HEK293T (cell line): ENCODE measurements at regions not wholly inside any gene's neighbourhood (a gene's known extent, or its start where the extent isn't known, plus 50 kb on each side); places are given as distances from the start of the nearest gene placed in this dataset.

ENCODE experiments used
- ARNT ChIP-seq: fragments of 450-650 bp; IDR thresholded peaks from 2 replicates; pipeline ENCODE4 v1.6.1; 2017; ENCODE audit warnings: mild to moderate bottlenecking
- CTBP1 ChIP-seq: fragments of 450-650 bp; IDR thresholded peaks from 2 replicates; pipeline ENCODE4 v1.6.1; 2016; ENCODE audit warnings: borderline replicate concordance
- ELF4 ChIP-seq: fragments of 450-650 bp; IDR thresholded peaks from 2 replicates; pipeline ENCODE4 v1.6.1; 2017; ENCODE audit warnings: antibody characterized with exemption
- FOXA1 ChIP-seq: fragments of 450-650 bp; IDR thresholded peaks from 2 replicates; pipeline ENCODE4 v1.6.1; 2016; ENCODE audit warnings: mild to moderate bottlenecking
- FOXK2 ChIP-seq: fragments of 450-650 bp; IDR thresholded peaks from 2 replicates; pipeline ENCODE4 v1.6.1; 2016; ENCODE audit warnings: mild to moderate bottlenecking
- FOXM1 ChIP-seq: fragments of 450-650 bp; IDR thresholded peaks from 2 replicates; pipeline ENCODE4 v1.6.1; 2017; ENCODE audit warnings: mild to moderate bottlenecking, borderline replicate concordance
- LEF1 ChIP-seq: fragments of 450-650 bp; IDR thresholded peaks from 2 replicates; pipeline ENCODE4 v1.6.1; 2017; ENCODE audit warnings: mild to moderate bottlenecking, borderline replicate concordance
- NFRKB ChIP-seq: fragments of 450-650 bp; IDR thresholded peaks from 2 replicates; pipeline ENCODE4 v1.6.1; 2016; ENCODE audit warnings: mild to moderate bottlenecking, moderate library complexity
- PKNOX1 ChIP-seq: fragments of 450-650 bp; IDR thresholded peaks from 2 replicates; pipeline ENCODE4 v1.6.1; 2016
- SP1 ChIP-seq: fragments of 450-650 bp; IDR thresholded peaks from 2 replicates; pipeline ENCODE4 v1.6.1; 2017
- SUZ12 ChIP-seq: fragments of 450-650 bp; IDR thresholded peaks from 2 replicates; pipeline ENCODE4 v1.6.1; 2016; ENCODE audit warnings: mild to moderate bottlenecking
- TARDBP ChIP-seq: fragments of 450-650 bp; IDR thresholded peaks from 2 replicates; pipeline ENCODE4 v1.6.1; 2016
- ZNF384 ChIP-seq: fragments of 450-650 bp; IDR thresholded peaks from 2 replicates; pipeline ENCODE4 v1.6.1; 2016

DNA sequence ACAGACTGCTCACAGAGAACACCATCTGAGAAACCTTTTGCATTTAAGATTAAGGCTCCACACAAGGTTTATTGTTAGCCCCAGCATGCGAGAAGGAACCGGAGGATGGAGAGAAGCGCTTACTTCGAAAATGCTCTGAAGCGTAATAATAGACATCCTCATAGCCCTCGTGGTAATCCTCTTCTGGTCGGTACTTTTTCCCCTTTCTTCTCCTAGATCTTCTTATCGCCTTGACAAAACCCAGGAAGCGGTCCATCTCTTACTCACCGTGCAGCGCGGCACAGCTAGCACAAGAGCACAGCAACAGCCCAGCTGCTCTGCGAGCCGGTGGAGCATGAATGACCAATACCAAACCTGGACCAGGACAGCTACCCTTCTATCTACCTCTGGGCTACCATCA, 125.1 kb upstream of the GRIP1 start:
- TF ChIP-seq FOXA1 = no peak
- TF ChIP-seq NFRKB = no peak
- TF ChIP-seq LEF1 = no peak
- no peak for TF ChIP-seq CTBP1
- no peak for TF ChIP-seq TARDBP
- no peak for TF ChIP-seq FOXM1
- TF ChIP-seq SP1 = no peak
- no peak for TF ChIP-seq ARNT
- TF ChIP-seq SUZ12 = no peak
- no peak for TF ChIP-seq PKNOX1
- no peak for TF ChIP-seq ELF4
- TF ChIP-seq FOXK2 = no peak
- no peak for TF ChIP-seq ZNF384
